PC-9 (cell line): ENCODE measurements at regions not wholly inside any gene's neighbourhood (a gene's known extent, or its start where the extent isn't known, plus 50 kb on each side); places are given as distances from the start of the nearest gene placed in this dataset.

Source experiments
- BruUV-seq: library from RNA; stranded (reverse); fragments of 400-500 nt; replicated peaks from 2 replicates; lab custom pipeline; 2021; lab: Mats Ljungman, UMichigan
- CTCF ChIA-PET: fragments of 300-600 bp; sonication (Branson Sonifier 250); formaldehyde crosslinking; loops from one replicate; lab custom pipeline; 2022; ENCODE audit warnings: antibody characterized with exemption; lab: Charles Lee
- POLR2A ChIA-PET: fragments of 300-600 bp; sonication (Branson Sonifier 250); formaldehyde crosslinking; loops from one replicate; lab custom pipeline; 2022; ENCODE audit warnings: antibody characterized with exemption; ENCODE audit not compliant: unreplicated experiment; lab: Charles Lee
- DNase-seq, 2 experiments: peaks; one replicate each; pipeline versions ENCODE4 v3.0.0 to v3.0.0-alpha.2; 2015 to 2022; ENCODE audit warnings: mixed read lengths in 1 of 2
- H2AFZ ChIP-seq: fragments of 200-600 bp; sonication (generic); 2 replicates; pipeline ENCODE4 v1.8.1; 2017; ENCODE audit warnings: antibody characterized with exemption
- H3F3A ChIP-seq: fragments of 200-600 bp; sonication (generic); 2 replicates; pipeline ENCODE4 v1.8.1; 2017; ENCODE audit warnings: antibody characterized with exemption, mild to moderate bottlenecking, low read depth; ENCODE audit not compliant: insufficient read depth
- H3K27ac ChIP-seq: fragments of 200-600 bp; sonication (generic); 2 replicates; pipeline ENCODE4 v1.6.1; 2016; ENCODE audit warnings: mixed run types
- H3K27me3 ChIP-seq: fragments of 200-600 bp; sonication (generic); 2 replicates; pipeline ENCODE4 v1.6.1; 2016; ENCODE audit warnings: low read depth, mixed run types; ENCODE audit not compliant: insufficient read depth
- H3K36me3 ChIP-seq: fragments of 200-600 bp; sonication (generic); 2 replicates; pipeline ENCODE4 v1.6.1; 2016; ENCODE audit warnings: low read depth, mixed run types
- H3K4me1 ChIP-seq: fragments of 200-600 bp; sonication (generic); replicated peaks from 2 replicates; pipeline ENCODE4 v1.6.1; 2016; ENCODE audit warnings: mixed run types; ENCODE audit not compliant: insufficient read depth
- H3K4me2 ChIP-seq: fragments of 200-600 bp; sonication (generic); 2 replicates; pipeline ENCODE4 v1.6.1; 2017; ENCODE audit warnings: mixed run types
- H3K4me3 ChIP-seq: fragments of 200-600 bp; sonication (generic); 2 replicates; pipeline ENCODE4 v1.6.1; 2016; ENCODE audit warnings: mixed run types
- H3K79me2 ChIP-seq: fragments of 200-600 bp; sonication (generic); 2 replicates; pipeline ENCODE4 v1.6.1; 2017; ENCODE audit warnings: low read depth, mixed run types
- H3K9me2 ChIP-seq: fragments of 200-600 bp; sonication (generic); 2 replicates; pipeline ENCODE4 v1.8.1; 2017; ENCODE audit warnings: mild to moderate bottlenecking; ENCODE audit not compliant: insufficient read depth
- H3K9me3 ChIP-seq: fragments of 200-600 bp; sonication (generic); 2 replicates; pipeline ENCODE4 v1.8.1; 2016; ENCODE audit warnings: low read depth; ENCODE audit not compliant: insufficient read depth
- H4K20me1 ChIP-seq: fragments of 200-600 bp; sonication (generic); 2 replicates; pipeline ENCODE4 v1.8.1; 2017; ENCODE audit not compliant: insufficient read depth
- CTCF ChIP-seq: fragments of 200-600 bp; sonication (generic); conservative IDR thresholded peaks from 2 replicates; pipeline ENCODE4 v1.6.1; 2017; ENCODE audit warnings: mixed run types, antibody characterized with exemption, mild to moderate bottlenecking, moderate library complexity
- EZH2 ChIP-seq: fragments of 200-600 bp; sonication (generic); IDR thresholded peaks from 2 replicates; pipeline ENCODE4 v1.8.0; 2017; ENCODE audit warnings: antibody characterized with exemption, low read depth
- intact Hi-C: fragments of 100-400 bp; cut with micrococcal nuclease; formaldehyde crosslinking; loops from one replicate; pipeline ENCODE4 v1.10.0; 2022; ENCODE audit not compliant: unreplicated experiment

- ChIA-PET POLR2A (no interaction called here), CTCF (no interaction called here)
- no peaks in the 10 kb centered on the region for H3K9me3 ChIP-seq
- no peaks in the 10 kb centered on the region for H3K9me2 ChIP-seq
- no peak overlapping the region for H2AFZ ChIP-seq
- DNase-seq = no peak
- H3K27ac ChIP-seq = no peak overlapping the region
- no peaks in the 10 kb centered on the region for H3K4me1 ChIP-seq
- H4K20me1 ChIP-seq = no peaks in the 10 kb centered on the region
- no peaks in the 10 kb centered on the region for H3K79me2 ChIP-seq
- H3K4me3 ChIP-seq = no peak overlapping the region
- TF ChIP-seq CTCF (no peak), EZH2 (no peak)
- BruUV-seq = no TSS peak
- H3F3A ChIP-seq = no peaks in the 10 kb centered on the region
- H3K4me2 ChIP-seq = no peak overlapping the region
- intact Hi-C loops = no loop called here
- H3K36me3 ChIP-seq = no peaks in the 10 kb centered on the region
- peaks cover 35% of the 10 kb centered on the region for H3K27me3 ChIP-seq
Observed at GRCh38 chr20:40826699-40827098, 137.7 kb upstream of the MAFB start.

- ChIA-PET POLR2A (no interaction called here), CTCF (no interaction called here)
- BruUV-seq = no TSS peak
- Histone ChIP-seq H2AFZ (no peak overlapping the region), H3K4me1 (no peaks in the 10 kb centered on the region), H3K36me3 (no peaks in the 10 kb centered on the region), H3K79me2 (no peaks in the 10 kb centered on the region), H3K4me3 (no peak overlapping the region), H4K20me1 (no peaks in the 10 kb centered on the region), H3K27ac (no peak overlapping the region), H3K9me2 (no peaks in the 10 kb centered on the region), H3K9me3 (no peaks in the 10 kb centered on the region), H3K27me3 (peaks cover 60% of the 10 kb centered on the region), H3K4me2 (no peak overlapping the region), H3F3A (no peaks in the 10 kb centered on the region)
- TF ChIP-seq CTCF (no peak), EZH2 (no peak)
- DNase-seq = no peak
- intact Hi-C loops = no loop called here
Observed at GRCh38 chr20:40835321-40835720, 146.3 kb upstream of the MAFB start.

- POLR2A ChIA-PET = no interaction called here
- TF ChIP-seq CTCF = no peak
- no peak for TF ChIP-seq EZH2
Observed at GRCh38 chr20:40838509-40838908, 149.5 kb upstream of the MAFB start.

More at GRCh38 chr20:40838509-40838908, 149.5 kb upstream of the MAFB start:
- Histone ChIP-seq H3K4me2 (no peak overlapping the region), H3K79me2 (no peaks in the 10 kb centered on the region), H3K27ac (no peak overlapping the region), H3K36me3 (no peaks in the 10 kb centered on the region), H3K27me3 (peaks cover 61% of the 10 kb centered on the region), H3K4me3 (no peak overlapping the region), H3K9me3 (no peaks in the 10 kb centered on the region), H3K9me2 (no peaks in the 10 kb centered on the region), H3K4me1 (no peaks in the 10 kb centered on the region), H3F3A (no peaks in the 10 kb centered on the region), H2AFZ (no peak overlapping the region), H4K20me1 (no peaks in the 10 kb centered on the region)
- CTCF ChIA-PET = no interaction called here
- no TSS peak for BruUV-seq
- intact Hi-C loops = no loop called here
- DNase-seq = no peak
